Tibial nerve (tissue), 4 donors: ENCODE measurements at regions not wholly inside any gene's neighbourhood (a gene's known extent, or its start where the extent isn't known, plus 50 kb on each side); places are given as distances from the start of the nearest gene placed in this dataset.

Experiments
- EP300 ChIP-seq, 2 donors: sonication (generic); formaldehyde crosslinking; IDR thresholded peaks; one replicate each; pipeline ENCODE4 v1.6.1; 2017; ENCODE audit warnings: antibody characterized with exemption in 2 of 2, mild to moderate bottlenecking in 1 of 2
- POLR2A ChIP-seq, 2 donors: fragments of 450-650 bp; IDR thresholded peaks; one replicate each; pipeline ENCODE4 v1.6.1; 2017; ENCODE audit warnings: antibody characterized with exemption in 2 of 2, mild to moderate bottlenecking in 2 of 2, moderate library complexity in 2 of 2
- TF ChIP-seq, protein P1 (sequence below), 5 experiments: fragments of 200-600 bp in 3 of 5; fragments of 450-650 bp in 2 of 5; sonication (generic) in 3 of 5; IDR thresholded peaks; one replicate each; pipeline ENCODE4 v1.5.1; 2016 to 2019; ENCODE audit warnings: antibody characterized with exemption in 5 of 5, mild to moderate bottlenecking in 3 of 5, moderate library complexity in 2 of 5

DNA sequence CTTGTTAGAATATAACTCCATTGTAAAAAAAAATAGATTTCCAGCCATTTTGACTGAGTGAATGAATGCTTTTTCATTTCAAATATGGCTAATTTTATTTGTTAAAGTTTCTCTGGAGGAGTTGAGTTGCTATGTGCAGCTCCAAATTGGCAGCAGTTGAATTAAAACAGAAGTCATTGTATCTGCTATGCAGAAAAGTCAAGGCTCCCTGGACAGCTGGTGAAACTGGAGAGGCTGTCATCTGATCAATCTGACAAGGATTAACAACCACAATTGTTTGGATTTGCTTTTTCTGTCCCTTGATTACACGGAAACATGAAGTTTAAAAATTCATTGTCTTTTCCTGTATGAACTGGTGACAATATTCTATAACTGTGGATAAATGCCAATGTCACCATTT lies 713.9 kb downstream of the EFNA5 start:
- TF ChIP-seq, protein P1, sequence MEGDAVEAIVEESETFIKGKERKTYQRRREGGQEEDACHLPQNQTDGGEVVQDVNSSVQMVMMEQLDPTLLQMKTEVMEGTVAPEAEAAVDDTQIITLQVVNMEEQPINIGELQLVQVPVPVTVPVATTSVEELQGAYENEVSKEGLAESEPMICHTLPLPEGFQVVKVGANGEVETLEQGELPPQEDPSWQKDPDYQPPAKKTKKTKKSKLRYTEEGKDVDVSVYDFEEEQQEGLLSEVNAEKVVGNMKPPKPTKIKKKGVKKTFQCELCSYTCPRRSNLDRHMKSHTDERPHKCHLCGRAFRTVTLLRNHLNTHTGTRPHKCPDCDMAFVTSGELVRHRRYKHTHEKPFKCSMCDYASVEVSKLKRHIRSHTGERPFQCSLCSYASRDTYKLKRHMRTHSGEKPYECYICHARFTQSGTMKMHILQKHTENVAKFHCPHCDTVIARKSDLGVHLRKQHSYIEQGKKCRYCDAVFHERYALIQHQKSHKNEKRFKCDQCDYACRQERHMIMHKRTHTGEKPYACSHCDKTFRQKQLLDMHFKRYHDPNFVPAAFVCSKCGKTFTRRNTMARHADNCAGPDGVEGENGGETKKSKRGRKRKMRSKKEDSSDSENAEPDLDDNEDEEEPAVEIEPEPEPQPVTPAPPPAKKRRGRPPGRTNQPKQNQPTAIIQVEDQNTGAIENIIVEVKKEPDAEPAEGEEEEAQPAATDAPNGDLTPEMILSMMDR (IDR thresholded peaks at IDR 0.05), result no peak
- TF ChIP-seq POLR2A (IDR thresholded peaks at IDR 0.05) (no peak), EP300 (IDR thresholded peaks at IDR 0.05) (no peak)
